Esophagus muscularis mucosa (tissue), 4 donors: ENCODE measurements at regions not wholly inside any gene's neighbourhood (a gene's known extent, or its start where the extent isn't known, plus 50 kb on each side); places are given as distances from the start of the nearest gene placed in this dataset.

Experiments used
- DNase-seq: peaks from one replicate; pipeline ENCODE4 v3.0.0-alpha.2; 2017; ENCODE audit errors: extremely low spot score
- H3K27ac ChIP-seq, 4 donors: fragments of 200-600 bp; sonication (generic); replicated peaks in 1 of 4; 1 replicate in 3 of 4; 2 replicates in 1 of 4; pipeline ENCODE4 v1.5.1; 2016 to 2019; ENCODE audit warnings: mild to moderate bottlenecking in 1 of 4
- H3K27me3 ChIP-seq, 4 donors: fragments of 200-600 bp; sonication (generic); one replicate each; pipeline versions ENCODE4 v1.5.1 to v1.6.0; 2016 to 2019
- H3K36me3 ChIP-seq, 4 donors: fragments of 200-600 bp; sonication (generic); one replicate each; pipeline ENCODE4 v1.5.1; 2016 to 2019
- H3K4me1 ChIP-seq, 4 donors: fragments of 200-600 bp; sonication (generic); one replicate each; pipeline ENCODE4 v1.5.1; 2016 to 2019
- H3K4me3 ChIP-seq, 4 donors: fragments of 200-600 bp; sonication (generic); 1 replicate in 2 of 4; 2 replicates in 2 of 4; pipeline ENCODE4 v1.5.1; 2016 to 2019; ENCODE audit warnings: mild to moderate bottlenecking in 4 of 4, moderate library complexity in 1 of 4
- H3K9me3 ChIP-seq, 4 donors: fragments of 200-600 bp; sonication (generic); 1 replicate in 3 of 4; 2 replicates in 1 of 4; pipeline ENCODE4 v1.5.1; 2016 to 2019
- EP300 ChIP-seq: sonication (generic); formaldehyde crosslinking; IDR thresholded peaks from one replicate; pipeline ENCODE4 v1.6.1; 2017; ENCODE audit warnings: antibody characterized with exemption
- POLR2A ChIP-seq: fragments of 450-650 bp; IDR thresholded peaks from one replicate; pipeline ENCODE4 v1.6.1; 2017; ENCODE audit warnings: antibody characterized with exemption, moderate library complexity, mild to moderate bottlenecking, low read depth
- POLR2AphosphoS5 ChIP-seq, 2 donors: sonication (generic); formaldehyde crosslinking; IDR thresholded peaks; one replicate each; pipeline ENCODE4 v1.6.1; 2017; ENCODE audit warnings: antibody characterized with exemption in 2 of 2
- WGBS: methylation state at CpG from one replicate; pipeline ENCODE4 v1.1.5; 2018; 5-methylcytosine and 5-hydroxymethylcytosine counted together
- intact Hi-C: fragments of 100-400 bp; cut with DNase I; formaldehyde crosslinking; loops from one replicate; pipeline ENCODE4 v1.15.1; 2023
- TF ChIP-seq, protein P1 (sequence below), 3 experiments: fragments of 200-600 bp in 2 of 3; fragments of 450-650 bp in 1 of 3; sonication (generic) in 2 of 3; IDR thresholded peaks; one replicate each; pipeline ENCODE4 v1.5.1; 2017 to 2019; ENCODE audit warnings: antibody characterized with exemption in 3 of 3, mild to moderate bottlenecking in 2 of 3, moderate library complexity in 1 of 3

DNA sequence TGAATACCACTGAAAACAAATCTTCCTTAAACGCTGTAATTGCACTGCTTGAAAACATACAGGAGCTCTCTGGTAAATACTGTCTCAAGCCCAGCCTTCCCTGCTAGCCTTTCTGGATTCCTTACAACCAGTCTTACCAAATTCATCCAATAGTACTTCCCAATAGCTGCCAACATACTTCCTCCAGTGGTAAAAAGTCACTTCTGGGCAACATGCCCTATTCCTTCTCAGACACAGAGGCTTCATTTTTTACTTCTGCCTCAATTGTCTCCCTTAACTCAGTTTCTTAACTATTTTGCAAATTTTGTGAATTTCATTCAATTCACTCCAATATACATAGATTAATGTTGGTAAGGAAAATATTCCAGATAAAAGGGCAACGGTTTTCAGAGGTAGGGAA, 166.3 kb downstream of the TBX15 start:
- Histone ChIP-seq H3K9me3 (no peaks in the 10 kb centered on the region), H3K27ac (no peak overlapping the region), H3K4me1 (peaks cover 0 to 4% (median 0%) of the 10 kb centered on the region in 4 donors), H3K4me3 (no peak overlapping the region), H3K27me3 (no peaks in the 10 kb centered on the region), H3K36me3 (no peaks in the 10 kb centered on the region)
- intact Hi-C loops: no loop called here
- 53% methylated on average over 2 of the region's 2 CpGs for WGBS
- no peak for DNase-seq
- TF ChIP-seq EP300: no peak
- TF ChIP-seq, protein P1, sequence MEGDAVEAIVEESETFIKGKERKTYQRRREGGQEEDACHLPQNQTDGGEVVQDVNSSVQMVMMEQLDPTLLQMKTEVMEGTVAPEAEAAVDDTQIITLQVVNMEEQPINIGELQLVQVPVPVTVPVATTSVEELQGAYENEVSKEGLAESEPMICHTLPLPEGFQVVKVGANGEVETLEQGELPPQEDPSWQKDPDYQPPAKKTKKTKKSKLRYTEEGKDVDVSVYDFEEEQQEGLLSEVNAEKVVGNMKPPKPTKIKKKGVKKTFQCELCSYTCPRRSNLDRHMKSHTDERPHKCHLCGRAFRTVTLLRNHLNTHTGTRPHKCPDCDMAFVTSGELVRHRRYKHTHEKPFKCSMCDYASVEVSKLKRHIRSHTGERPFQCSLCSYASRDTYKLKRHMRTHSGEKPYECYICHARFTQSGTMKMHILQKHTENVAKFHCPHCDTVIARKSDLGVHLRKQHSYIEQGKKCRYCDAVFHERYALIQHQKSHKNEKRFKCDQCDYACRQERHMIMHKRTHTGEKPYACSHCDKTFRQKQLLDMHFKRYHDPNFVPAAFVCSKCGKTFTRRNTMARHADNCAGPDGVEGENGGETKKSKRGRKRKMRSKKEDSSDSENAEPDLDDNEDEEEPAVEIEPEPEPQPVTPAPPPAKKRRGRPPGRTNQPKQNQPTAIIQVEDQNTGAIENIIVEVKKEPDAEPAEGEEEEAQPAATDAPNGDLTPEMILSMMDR (IDR thresholded peaks at IDR 0.05): no peak
- TF ChIP-seq POLR2A: no peak
- TF ChIP-seq POLR2AphosphoS5 (IDR thresholded peaks at IDR 0.05): no peak

DNA sequence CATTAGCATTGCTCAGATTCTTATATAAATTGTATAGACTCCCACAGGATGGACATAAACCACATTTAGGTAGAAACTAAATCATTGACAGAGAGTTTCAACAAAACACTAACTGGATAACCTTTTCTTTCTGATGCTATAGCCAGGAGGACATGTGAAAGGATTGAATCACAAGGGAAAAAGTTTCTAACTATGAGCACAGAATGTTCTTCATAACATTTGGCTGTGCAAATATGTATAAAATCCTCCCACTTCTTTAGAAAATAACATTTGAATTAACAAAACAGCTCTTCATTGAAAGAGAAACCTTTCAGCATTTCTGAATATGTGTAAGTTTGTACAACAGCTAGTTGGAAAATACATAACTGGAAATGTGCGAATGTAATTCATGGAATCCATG, 167.3 kb downstream of the TBX15 start:
- intact Hi-C loops: no loop called here
- TF ChIP-seq, protein P1 (IDR thresholded peaks at IDR 0.05): no peak
- TF ChIP-seq POLR2AphosphoS5 (IDR thresholded peaks at IDR 0.05): no peak
- no peak for TF ChIP-seq POLR2A
- TF ChIP-seq EP300: no peak
- H3K27me3 ChIP-seq: no peaks in the 10 kb centered on the region
- no peaks in the 10 kb centered on the region for H3K36me3 ChIP-seq
- peaks cover 0 to 4% (median 0%) of the 10 kb centered on the region in 4 donors for H3K4me1 ChIP-seq
- no peak overlapping the region for H3K4me3 ChIP-seq
- no peaks in the 10 kb centered on the region for H3K9me3 ChIP-seq
- H3K27ac ChIP-seq: no peak overlapping the region
- DNase-seq: no peak
- 88% methylated on average over 1 of the region's 1 CpG for WGBS

DNA sequence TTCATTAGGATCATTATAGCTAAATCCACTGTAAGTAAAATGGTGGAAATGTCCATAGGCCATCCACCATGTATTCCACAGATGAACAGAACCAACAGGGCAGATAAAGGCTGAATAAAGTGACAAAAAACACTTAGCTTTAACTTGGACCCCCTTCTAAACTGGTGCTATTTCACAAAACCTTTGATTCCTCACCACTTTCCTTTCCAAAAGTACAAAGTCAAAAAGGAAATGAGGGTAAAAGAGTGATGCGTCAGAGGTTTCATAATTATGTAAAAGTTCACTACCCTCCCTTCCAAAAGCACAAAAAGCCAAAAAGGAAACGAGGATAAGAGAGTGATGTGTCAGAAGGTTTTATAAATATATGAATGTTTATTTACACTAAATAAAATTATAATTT, 172.2 kb downstream of the TBX15 start:
- no peak overlapping the region for H3K27ac ChIP-seq

DNA sequence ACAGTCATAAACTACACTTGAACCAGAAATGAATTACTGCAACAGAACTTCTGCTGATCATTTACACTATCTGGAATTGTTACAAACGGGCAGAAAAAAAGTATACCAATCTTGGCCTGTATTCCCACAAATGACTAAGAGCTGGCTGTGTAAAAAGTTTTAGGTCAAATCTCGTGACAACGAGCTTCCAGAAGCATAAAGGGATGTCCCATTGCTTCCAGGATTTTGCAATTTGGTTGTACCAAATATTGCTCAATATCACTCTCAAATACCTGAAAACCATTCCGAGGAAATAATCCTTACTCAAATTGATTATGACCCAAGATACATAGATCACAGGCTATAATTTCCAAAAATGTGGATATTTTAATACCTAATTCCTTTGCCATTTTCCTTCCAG, 175.6 kb downstream of the TBX15 start:
- Histone ChIP-seq H3K36me3 (no peaks in the 10 kb centered on the region), H3K27ac (no peak overlapping the region), H3K27me3 (no peaks in the 10 kb centered on the region), H3K4me1 (no peaks in the 10 kb centered on the region), H3K4me3 (no peak overlapping the region), H3K9me3 (no peaks in the 10 kb centered on the region)
- TF ChIP-seq POLR2A: no peak
- TF ChIP-seq POLR2AphosphoS5 (IDR thresholded peaks at IDR 0.05): no peak
- TF ChIP-seq EP300: no peak
- TF ChIP-seq, protein P1 (IDR thresholded peaks at IDR 0.05): no peak
- no peak for DNase-seq
- intact Hi-C loops: no loop called here
- WGBS: 90% methylated on average over 4 of the region's 4 CpGs

More for the DNA sequence above, 172.2 kb downstream of the TBX15 start:
- no peaks in the 10 kb centered on the region for H3K9me3 ChIP-seq
- intact Hi-C loops: no loop called here
- no peaks in the 10 kb centered on the region for H3K27me3 ChIP-seq
- no peak for DNase-seq
- H3K4me1 ChIP-seq: no peaks in the 10 kb centered on the region
- WGBS: 65% methylated on average over 2 of the region's 2 CpGs
- H3K36me3 ChIP-seq: no peaks in the 10 kb centered on the region
- TF ChIP-seq EP300 (no peak), POLR2A (no peak), POLR2AphosphoS5 (IDR thresholded peaks at IDR 0.05) (no peak)
- TF ChIP-seq, protein P1 (IDR thresholded peaks at IDR 0.05): no peak
- H3K4me3 ChIP-seq: no peak overlapping the region

DNA sequence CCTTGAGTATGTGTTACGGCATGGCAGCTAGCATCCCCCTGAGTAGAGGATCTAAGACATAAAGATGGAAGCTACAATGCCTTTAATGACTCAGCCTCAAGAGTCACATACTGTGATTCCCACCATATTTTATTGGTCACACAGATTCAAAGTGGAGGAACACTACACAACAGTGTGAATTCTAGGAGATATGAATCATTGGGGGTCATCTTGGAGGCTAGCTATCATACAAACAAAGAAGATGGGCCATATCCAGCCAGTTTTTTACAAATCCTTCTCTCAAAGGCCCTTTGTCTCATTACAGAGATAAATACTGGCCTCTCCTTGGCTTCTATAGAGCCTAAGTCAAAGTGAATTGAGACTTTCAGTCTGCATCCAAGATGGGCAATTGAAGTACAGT, 177.0 kb downstream of the TBX15 start:
- Histone ChIP-seq H3K27ac (no peak overlapping the region), H3K36me3 (no peaks in the 10 kb centered on the region), H3K27me3 (no peaks in the 10 kb centered on the region), H3K9me3 (no peaks in the 10 kb centered on the region), H3K4me1 (no peaks in the 10 kb centered on the region), H3K4me3 (no peak overlapping the region)
- intact Hi-C loops: no loop called here
- DNase-seq: no peak
- TF ChIP-seq, protein P1 (IDR thresholded peaks at IDR 0.05): no peak
- TF ChIP-seq POLR2A: no peak
- TF ChIP-seq POLR2AphosphoS5 (IDR thresholded peaks at IDR 0.05): no peak
- TF ChIP-seq EP300: no peak
- 90% methylated on average over 1 of the region's 1 CpG for WGBS
